ENCODE measurements at regions not wholly inside any gene's neighbourhood (a gene's known extent, or its start where the extent isn't known, plus 50 kb on each side); places are given as distances from the start of the nearest gene placed in this dataset.

- TF ChIP-seq, protein P1, sequence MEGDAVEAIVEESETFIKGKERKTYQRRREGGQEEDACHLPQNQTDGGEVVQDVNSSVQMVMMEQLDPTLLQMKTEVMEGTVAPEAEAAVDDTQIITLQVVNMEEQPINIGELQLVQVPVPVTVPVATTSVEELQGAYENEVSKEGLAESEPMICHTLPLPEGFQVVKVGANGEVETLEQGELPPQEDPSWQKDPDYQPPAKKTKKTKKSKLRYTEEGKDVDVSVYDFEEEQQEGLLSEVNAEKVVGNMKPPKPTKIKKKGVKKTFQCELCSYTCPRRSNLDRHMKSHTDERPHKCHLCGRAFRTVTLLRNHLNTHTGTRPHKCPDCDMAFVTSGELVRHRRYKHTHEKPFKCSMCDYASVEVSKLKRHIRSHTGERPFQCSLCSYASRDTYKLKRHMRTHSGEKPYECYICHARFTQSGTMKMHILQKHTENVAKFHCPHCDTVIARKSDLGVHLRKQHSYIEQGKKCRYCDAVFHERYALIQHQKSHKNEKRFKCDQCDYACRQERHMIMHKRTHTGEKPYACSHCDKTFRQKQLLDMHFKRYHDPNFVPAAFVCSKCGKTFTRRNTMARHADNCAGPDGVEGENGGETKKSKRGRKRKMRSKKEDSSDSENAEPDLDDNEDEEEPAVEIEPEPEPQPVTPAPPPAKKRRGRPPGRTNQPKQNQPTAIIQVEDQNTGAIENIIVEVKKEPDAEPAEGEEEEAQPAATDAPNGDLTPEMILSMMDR (IDR thresholded peaks at IDR 0.05; ENCODE audit: low read length, missing control alignments), result no peak
- DNase-seq (ENCODE audit: low read depth), result no peak
- no peak overlapping the region for H3K4me3 ChIP-seq (replicated peaks; ENCODE audit: low read depth, low read length)
Observed at GRCh38 chr1:104745875-104746274, 996.2 kb downstream of the AMY1C start.

GRCh38 chr1:104746994-104747393 is 997.3 kb downstream of the AMY1C start:
- TF ChIP-seq, protein P1 (IDR thresholded peaks at IDR 0.05; ENCODE audit: low read length, missing control alignments), result no peak
- DNase-seq (ENCODE audit: low read depth), result no peak
- H3K4me3 ChIP-seq (replicated peaks; ENCODE audit: low read depth, low read length), result no peak overlapping the region

- DNase-seq (ENCODE audit: low read depth), result no peak
Observed at GRCh38 chr1:104760017-104760416, 1010.3 kb downstream of the AMY1C start.

DNA sequence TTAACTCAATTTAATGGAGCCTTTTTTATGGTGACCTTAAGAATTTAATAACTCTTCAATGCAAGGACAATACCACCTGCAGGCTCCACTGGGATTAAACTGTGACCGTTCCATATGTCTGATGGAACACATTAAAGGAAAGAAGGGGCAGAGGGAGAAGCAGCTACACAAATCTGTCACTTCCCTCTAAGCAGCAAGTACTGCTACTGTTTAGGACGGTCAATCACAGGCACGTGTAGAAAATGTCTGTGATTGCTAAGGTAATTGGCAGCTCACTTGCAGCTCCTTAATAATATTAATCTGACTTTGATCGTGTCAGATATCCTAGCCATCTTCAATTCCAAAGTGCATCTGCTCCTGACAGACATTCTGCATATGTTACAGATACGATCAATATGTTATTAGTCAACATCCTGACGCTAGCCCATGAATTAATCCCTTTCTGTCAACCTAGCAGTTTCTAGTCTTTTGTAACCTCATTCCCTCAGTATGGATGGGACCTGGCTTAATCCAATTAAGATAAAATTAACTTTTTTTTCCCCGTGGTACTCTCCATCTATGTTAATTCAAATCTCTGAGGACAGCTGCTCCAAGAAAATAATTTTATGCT is 1012.4 kb downstream of the AMY1C start:
- TF ChIP-seq, protein P1 (IDR thresholded peaks at IDR 0.05; ENCODE audit: low read length, missing control alignments), result no peak
- no peak overlapping the region for H3K4me3 ChIP-seq (replicated peaks; ENCODE audit: low read depth, low read length)
- DNase-seq (ENCODE audit: low read depth), result no peak

More at GRCh38 chr1:104760017-104760416, 1010.3 kb downstream of the AMY1C start:
- TF ChIP-seq, protein P1 (IDR thresholded peaks at IDR 0.05; ENCODE audit: low read length, missing control alignments), result no peak
- H3K4me3 ChIP-seq (replicated peaks; ENCODE audit: low read depth, low read length), result no peak overlapping the region

- TF ChIP-seq, protein P1 (IDR thresholded peaks at IDR 0.05; ENCODE audit: low read length, missing control alignments), result no peak
- H3K4me3 ChIP-seq (replicated peaks; ENCODE audit: low read depth, low read length), result no peak overlapping the region
- peak; percentile 1 for DNase-seq (ENCODE audit: low read depth)
Observed at GRCh38 chr1:104765085-104765484, 1015.4 kb downstream of the AMY1C start.

GRCh38 chr1:104768466-104768865 is 1018.8 kb downstream of the AMY1C start:
- DNase-seq (ENCODE audit: low read depth), result no peak
- H3K4me3 ChIP-seq (replicated peaks; ENCODE audit: low read depth, low read length), result no peak overlapping the region
- TF ChIP-seq, protein P1 (IDR thresholded peaks at IDR 0.05; ENCODE audit: low read length, missing control alignments), result no peak

GRCh38 chr1:104780470-104781078 is 1030.9 kb downstream of the AMY1C start:
- no peak overlapping the region for H3K4me3 ChIP-seq (replicated peaks; ENCODE audit: low read depth, low read length)
- DNase-seq (ENCODE audit: low read depth), result peak; percentile 43
- TF ChIP-seq, protein P1 (IDR thresholded peaks at IDR 0.05; ENCODE audit: low read length, missing control alignments), result peak; percentile 78
